ENCODE measurements at regions not wholly inside any gene's neighbourhood (a gene's known extent, or its start where the extent isn't known, plus 50 kb on each side); places are given as distances from the start of the nearest gene placed in this dataset.

DNA sequence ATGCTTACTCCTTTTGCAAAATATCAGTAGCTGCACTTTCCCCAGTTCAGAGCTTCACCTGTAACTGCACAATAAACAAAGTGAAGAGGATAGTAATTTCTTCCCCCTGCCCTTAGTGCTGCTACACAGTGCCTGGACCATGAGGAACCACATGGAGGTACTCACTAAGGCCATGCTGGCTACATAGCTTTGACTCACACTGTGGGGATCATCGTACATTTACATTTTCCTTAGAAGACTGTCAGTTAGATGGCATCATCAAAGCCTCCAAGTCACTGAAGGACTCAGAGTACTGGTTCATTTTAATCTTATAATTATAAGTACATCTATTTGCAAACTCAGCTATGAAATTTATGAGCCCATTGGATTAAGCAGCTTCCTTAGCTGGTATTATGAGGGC lies 1416.5 kb upstream of the CELF4 start:
- in situ Hi-C loops (cut with MboI; ENCODE audit: low pct_unique_long_range_greater_than_20kb, low sequenced_read_pairs, unreplicated experiment): no loop called here
- TF ChIP-seq, protein P1, sequence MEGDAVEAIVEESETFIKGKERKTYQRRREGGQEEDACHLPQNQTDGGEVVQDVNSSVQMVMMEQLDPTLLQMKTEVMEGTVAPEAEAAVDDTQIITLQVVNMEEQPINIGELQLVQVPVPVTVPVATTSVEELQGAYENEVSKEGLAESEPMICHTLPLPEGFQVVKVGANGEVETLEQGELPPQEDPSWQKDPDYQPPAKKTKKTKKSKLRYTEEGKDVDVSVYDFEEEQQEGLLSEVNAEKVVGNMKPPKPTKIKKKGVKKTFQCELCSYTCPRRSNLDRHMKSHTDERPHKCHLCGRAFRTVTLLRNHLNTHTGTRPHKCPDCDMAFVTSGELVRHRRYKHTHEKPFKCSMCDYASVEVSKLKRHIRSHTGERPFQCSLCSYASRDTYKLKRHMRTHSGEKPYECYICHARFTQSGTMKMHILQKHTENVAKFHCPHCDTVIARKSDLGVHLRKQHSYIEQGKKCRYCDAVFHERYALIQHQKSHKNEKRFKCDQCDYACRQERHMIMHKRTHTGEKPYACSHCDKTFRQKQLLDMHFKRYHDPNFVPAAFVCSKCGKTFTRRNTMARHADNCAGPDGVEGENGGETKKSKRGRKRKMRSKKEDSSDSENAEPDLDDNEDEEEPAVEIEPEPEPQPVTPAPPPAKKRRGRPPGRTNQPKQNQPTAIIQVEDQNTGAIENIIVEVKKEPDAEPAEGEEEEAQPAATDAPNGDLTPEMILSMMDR (IDR thresholded peaks at IDR 0.05; ENCODE audit: extremely low read depth, insufficient read depth, missing control alignments): no peak
- no peak for DNase-seq (ENCODE audit: low spot score)

DNA sequence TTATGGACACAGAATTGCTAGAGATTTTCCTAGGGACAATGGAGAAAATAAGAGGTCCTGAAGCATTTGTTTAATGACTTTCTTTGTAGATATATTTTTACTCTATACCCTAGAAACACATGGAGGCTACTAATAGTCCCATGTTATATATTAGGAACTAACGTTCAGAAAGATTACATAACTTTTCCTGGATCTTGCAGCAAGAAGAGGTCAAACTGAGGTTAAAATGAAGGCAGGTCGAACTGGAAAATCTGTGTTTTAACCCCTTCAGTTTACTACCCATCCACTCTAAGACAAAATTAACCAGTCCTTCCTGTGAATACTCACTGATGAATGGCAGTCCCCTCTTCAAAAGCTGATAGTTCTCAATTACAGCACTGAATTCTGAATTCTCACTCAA lies 1415.8 kb upstream of the CELF4 start:
- TF ChIP-seq, protein P1 (IDR thresholded peaks at IDR 0.05; ENCODE audit: extremely low read depth, insufficient read depth, missing control alignments): no peak
- in situ Hi-C loops (cut with MboI; ENCODE audit: low pct_unique_long_range_greater_than_20kb, low sequenced_read_pairs, unreplicated experiment): no loop called here
- no peak for DNase-seq (ENCODE audit: low spot score)

DNA sequence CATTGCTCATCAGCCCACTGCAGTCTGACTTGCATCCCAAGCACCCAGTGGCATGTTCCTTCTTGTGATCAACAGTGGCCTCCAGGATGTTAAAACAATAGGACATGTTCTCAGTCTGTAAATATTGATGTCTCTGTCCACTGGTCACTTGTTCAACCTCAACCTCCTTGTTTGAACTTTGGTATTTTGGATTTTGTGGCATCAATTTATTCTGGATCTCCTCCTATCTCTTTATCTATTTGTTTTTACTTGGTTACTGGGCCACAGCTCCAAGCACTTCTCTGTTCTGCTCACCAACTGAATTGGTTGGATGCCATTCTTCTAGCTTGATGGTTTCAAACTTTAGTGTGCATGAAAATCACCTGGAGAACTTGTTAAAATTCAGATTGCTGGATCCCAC lies 1414.8 kb upstream of the CELF4 start:
- in situ Hi-C loops (cut with MboI; ENCODE audit: low pct_unique_long_range_greater_than_20kb, low sequenced_read_pairs, unreplicated experiment): no loop called here
- DNase-seq (ENCODE audit: low spot score): no peak
- TF ChIP-seq, protein P1 (IDR thresholded peaks at IDR 0.05; ENCODE audit: extremely low read depth, insufficient read depth, missing control alignments): no peak

DNA sequence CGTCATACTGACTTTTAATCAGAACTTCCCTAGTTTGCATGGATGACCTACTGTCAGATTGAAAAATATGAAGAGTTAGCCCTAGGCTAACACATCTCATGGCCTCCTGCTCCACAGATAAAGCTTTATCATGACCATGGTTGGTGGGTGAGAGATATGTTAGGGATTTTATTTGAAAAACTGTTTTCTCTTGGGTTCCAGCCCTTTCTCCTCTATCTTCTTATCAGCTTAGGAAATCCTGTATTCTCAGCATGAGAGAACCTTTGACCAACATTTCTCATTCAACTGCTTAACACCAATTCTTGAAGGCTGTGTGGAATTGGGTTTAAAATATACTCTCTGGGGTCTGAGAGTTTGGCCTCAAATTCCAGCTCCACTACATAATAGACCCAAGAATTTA lies 1407.0 kb upstream of the CELF4 start:
- in situ Hi-C loops (cut with MboI; ENCODE audit: low pct_unique_long_range_greater_than_20kb, low sequenced_read_pairs, unreplicated experiment): no loop called here
- TF ChIP-seq, protein P1 (IDR thresholded peaks at IDR 0.05; ENCODE audit: extremely low read depth, insufficient read depth, missing control alignments): no peak
- DNase-seq (ENCODE audit: low spot score): no peak

DNA sequence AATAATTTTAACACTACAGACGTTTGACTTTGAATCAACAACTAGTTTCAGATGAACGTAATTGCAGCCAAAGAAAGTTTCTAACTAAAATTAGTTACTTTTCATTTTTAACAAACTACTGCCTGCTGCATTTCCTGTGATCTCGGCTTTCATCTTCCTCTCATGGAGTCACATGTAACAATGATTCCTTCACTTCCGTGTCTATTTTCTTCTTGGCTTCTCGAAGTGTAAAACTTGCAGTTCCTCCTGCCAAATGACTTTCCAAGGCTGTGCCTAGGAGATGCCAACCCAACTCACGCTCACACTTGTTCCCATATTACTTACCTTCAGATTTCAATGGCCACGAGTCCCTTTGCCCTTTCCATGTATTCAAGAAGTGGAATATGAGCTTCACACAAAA lies 1406.3 kb upstream of the CELF4 start:
- DNase-seq (ENCODE audit: low spot score): no peak
- in situ Hi-C loops (cut with MboI; ENCODE audit: low pct_unique_long_range_greater_than_20kb, low sequenced_read_pairs, unreplicated experiment): no loop called here

DNA sequence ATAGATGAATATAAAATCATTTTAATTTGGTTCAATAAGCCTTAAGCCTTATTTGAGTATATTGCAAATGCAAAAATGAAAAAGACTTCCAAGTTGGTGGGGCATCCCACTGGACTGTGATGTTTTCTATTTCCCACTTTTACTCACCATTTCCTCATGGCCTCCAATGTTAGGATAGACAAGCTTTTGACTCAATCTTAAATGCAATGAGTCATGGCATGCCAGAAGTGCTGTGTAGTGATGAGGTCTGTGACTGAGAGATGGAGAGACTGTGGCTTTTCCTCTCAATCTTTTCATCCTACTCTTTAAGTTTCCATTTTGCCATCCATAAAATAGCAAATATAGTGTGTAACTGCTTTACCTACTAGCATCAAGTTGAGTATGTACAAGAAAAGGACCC lies 1401.2 kb upstream of the CELF4 start:
- TF ChIP-seq, protein P1 (IDR thresholded peaks at IDR 0.05; ENCODE audit: extremely low read depth, insufficient read depth, missing control alignments): no peak
- in situ Hi-C loops (cut with MboI; ENCODE audit: low pct_unique_long_range_greater_than_20kb, low sequenced_read_pairs, unreplicated experiment): no loop called here
- no peak for DNase-seq (ENCODE audit: low spot score)

More for the DNA sequence above, 1406.3 kb upstream of the CELF4 start:
- TF ChIP-seq, protein P1 (IDR thresholded peaks at IDR 0.05; ENCODE audit: extremely low read depth, insufficient read depth, missing control alignments): no peak
